ENCODE measurements at regions not wholly inside any gene's neighbourhood (a gene's known extent, or its start where the extent isn't known, plus 50 kb on each side); places are given as distances from the start of the nearest gene placed in this dataset.

DNA sequence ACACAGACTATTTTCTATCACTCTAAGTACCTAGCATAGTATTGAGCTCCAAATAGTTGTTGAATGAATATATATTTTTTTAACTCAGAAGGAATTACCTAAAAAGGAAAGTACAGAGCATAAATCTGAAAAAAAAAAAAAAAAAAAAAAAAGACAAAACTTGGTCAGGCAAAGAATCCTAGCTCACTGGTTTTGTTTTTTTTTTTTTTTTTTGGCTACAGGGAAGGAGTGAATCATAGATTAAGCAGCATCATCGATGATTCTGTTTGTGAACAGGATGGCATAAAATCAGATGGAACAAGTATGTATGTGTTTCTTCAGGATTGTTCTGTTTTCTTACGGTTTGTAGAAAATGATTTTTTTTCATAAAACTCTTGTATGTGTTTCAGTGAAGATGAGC, 66.1 kb upstream of the BCAT1 start (continued):
- TF ChIP-seq, protein P1, sequence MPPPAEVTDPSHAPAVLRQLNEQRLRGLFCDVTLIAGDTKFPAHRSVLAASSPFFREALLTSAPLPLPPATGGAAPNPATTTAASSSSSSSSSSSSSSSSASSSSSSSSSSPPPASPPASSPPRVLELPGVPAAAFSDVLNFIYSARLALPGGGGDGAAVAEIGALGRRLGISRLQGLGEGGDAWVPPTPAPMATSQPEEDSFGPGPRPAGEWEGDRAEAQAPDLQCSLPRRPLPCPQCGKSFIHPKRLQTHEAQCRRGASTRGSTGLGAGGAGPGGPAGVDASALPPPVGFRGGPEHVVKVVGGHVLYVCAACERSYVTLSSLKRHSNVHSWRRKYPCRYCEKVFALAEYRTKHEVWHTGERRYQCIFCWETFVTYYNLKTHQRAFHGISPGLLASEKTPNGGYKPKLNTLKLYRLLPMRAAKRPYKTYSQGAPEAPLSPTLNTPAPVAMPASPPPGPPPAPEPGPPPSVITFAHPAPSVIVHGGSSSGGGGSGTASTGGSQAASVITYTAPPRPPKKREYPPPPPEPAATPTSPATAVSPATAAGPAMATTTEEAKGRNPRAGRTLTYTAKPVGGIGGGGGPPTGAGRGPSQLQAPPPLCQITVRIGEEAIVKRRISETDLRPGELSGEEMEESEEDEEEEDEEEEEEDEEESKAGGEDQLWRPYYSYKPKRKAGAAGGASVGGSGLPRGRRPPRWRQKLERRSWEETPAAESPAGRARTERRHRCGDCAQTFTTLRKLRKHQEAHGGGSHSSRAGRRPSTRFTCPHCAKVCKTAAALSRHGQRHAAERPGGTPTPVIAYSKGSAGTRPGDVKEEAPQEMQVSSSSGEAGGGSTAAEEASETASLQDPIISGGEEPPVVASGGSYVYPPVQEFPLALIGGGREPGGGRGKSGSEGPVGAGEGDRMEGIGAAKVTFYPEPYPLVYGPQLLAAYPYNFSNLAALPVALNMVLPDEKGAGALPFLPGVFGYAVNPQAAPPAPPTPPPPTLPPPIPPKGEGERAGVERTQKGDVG (CRISPR knock-in tag; IDR thresholded peaks at IDR 0.05; ENCODE audit: borderline replicate concordance): no peak
- TF ChIP-seq GMEB2 (CRISPR knock-in tag; IDR thresholded peaks at IDR 0.05; ENCODE audit: low read depth) (no peak), ZNF510 (CRISPR knock-in tag; IDR thresholded peaks at IDR 0.05; ENCODE audit: low read depth) (no peak), SAFB2 (CRISPR knock-in tag; IDR thresholded peaks at IDR 0.05; ENCODE audit: borderline replicate concordance, low read depth) (no peak), FOXA3 (CRISPR knock-in tag; IDR thresholded peaks at IDR 0.05) (no peak), ZBTB1 (CRISPR knock-in tag; IDR thresholded peaks at IDR 0.05; ENCODE audit: borderline replicate concordance) (no peak), NCOR1 (IDR thresholded peaks at IDR 0.05; ENCODE audit: borderline replicate concordance, low read length) (no peak), ATF6 (CRISPR knock-in tag; conservative IDR thresholded peaks at IDR 0.05) (no peak)
- TF ChIP-seq, protein P2, sequence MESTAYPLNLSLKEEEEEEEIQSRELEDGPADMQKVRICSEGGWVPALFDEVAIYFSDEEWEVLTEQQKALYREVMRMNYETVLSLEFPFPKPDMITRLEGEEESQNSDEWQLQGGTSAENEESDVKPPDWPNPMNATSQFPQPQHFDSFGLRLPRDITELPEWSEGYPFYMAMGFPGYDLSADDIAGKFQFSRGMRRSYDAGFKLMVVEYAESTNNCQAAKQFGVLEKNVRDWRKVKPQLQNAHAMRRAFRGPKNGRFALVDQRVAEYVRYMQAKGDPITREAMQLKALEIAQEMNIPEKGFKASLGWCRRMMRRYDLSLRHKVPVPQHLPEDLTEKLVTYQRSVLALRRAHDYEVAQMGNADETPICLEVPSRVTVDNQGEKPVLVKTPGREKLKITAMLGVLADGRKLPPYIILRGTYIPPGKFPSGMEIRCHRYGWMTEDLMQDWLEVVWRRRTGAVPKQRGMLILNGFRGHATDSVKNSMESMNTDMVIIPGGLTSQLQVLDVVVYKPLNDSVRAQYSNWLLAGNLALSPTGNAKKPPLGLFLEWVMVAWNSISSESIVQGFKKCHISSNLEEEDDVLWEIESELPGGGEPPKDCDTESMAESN (CRISPR knock-in tag; conservative IDR thresholded peaks at IDR 0.05): no peak

Data from HepG2 (cell line).